ENCODE measurements at regions not wholly inside any gene's neighbourhood (a gene's known extent, or its start where the extent isn't known, plus 50 kb on each side); places are given as distances from the start of the nearest gene placed in this dataset.

- TF ChIP-seq CTCF (IDR thresholded peaks at IDR 0.05), result no peak
- no peak for TF ChIP-seq POLR2A (IDR thresholded peaks at IDR 0.05)
These were observed 106.4 kb upstream of the NCKAP5 start for GRCh38 chr2:133674433-133675331.
